Medulla oblongata (tissue), 1 donor: ENCODE measurements at regions not wholly inside any gene's neighbourhood (a gene's known extent, or its start where the extent isn't known, plus 50 kb on each side); places are given as distances from the start of the nearest gene placed in this dataset.

ENCODE experiments used
- DNase-seq: peaks from one replicate; pipeline ENCODE4 v3.0.0-alpha.2; 2015; ENCODE audit errors: extremely low spot score

DNA sequence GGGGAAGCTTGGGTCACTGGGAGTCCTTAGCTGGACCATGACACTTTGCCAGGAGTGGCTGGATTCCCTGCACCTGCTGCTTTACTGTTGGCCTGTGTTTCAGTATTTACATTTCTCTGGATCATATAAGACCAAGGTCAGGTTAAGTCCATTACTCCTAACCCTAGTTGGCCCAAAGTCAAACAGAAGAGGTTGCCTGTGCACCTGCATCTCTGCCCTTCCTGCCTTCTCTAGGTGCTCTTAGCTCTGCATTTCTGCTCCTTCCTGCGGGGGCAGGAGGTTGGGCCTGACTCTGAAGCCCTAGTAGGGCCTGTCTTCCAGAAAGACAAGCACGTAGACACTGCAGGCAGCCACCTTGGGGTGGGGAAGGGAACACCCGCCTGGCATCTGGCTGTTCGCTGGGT lies 124.3 kb downstream of the RPLP1 start:
- DNase-seq: no peak

DNA sequence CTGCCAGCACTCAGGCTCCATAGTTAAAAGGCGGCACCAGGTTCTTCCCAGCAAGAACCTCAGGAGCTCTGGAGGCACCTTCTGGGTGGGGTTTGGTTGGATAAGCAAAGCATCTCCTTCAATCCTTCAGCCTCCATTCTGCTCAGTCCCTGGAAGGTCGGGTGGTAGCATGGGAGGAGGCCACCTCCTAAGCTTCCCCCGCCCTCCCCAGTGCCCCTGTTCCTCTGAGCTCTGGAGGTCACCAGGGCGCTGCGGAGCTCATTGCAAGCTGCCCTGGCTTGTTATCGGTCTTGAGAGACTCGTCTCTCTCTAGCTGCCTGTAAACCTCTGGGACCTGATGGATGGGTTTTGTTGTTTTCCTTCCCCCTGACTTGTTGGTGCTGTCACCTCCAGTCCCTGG lies 124.8 kb downstream of the RPLP1 start:
- DNase-seq: no peak

DNA sequence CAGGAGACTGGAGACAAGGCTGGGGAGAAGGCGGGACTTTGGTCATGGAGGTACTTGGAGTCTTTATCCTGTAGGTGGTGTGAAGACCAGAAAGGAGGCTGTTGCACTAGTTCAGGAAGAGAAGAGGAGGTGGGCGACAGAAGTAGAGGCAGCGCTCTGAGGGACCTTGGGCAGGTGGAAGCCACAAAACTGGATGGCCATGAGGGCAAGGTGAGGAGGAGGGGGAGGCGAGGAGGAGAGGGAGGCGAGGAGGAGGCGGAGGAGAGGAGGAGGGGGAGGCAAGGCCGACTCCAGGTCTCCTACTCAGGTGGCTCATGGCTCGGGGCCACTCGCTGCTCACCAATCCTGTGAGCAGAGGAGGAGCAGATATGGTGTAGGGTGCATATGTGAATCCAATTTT lies 125.6 kb downstream of the RPLP1 start:
- DNase-seq: no peak

DNA sequence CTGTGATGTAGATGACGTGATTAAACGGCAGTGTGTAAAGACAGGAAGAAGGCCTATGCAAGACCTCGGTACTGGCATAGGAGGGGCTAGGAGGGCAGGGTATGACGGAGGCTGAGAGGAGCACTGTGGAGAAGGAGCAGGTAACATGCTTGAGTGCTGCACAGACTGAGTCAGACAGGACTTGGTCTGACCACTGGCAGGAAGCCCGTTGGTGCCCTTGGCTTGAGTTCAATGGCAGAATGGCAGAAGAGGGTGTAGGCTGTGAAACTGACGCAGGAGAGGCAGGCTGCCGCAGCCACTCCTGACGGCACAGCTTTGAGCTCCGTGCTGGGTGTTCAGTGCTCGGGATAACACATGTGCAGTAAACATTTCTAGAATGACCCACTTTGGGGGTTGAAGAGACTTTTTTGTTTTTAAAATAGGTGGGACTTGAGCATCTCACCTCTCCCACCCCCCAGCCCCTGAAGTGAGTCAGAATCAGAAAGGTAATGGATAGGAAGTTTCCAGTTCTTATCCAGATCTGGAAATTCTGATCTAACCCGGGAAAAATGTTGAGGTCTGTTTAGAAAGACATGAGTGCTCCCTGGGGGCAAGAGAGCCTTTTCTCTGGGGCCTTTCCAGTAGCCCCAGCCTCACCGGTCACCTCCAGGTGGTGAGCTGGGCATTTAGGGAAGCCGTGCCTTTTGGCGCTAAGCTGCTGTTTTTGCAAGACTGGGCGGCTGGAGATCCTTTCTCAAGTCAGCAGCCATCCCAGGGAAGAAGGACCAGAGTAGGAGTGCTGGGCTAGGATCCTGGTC lies 126.4 kb downstream of the RPLP1 start:
- DNase-seq: no peak

DNA sequence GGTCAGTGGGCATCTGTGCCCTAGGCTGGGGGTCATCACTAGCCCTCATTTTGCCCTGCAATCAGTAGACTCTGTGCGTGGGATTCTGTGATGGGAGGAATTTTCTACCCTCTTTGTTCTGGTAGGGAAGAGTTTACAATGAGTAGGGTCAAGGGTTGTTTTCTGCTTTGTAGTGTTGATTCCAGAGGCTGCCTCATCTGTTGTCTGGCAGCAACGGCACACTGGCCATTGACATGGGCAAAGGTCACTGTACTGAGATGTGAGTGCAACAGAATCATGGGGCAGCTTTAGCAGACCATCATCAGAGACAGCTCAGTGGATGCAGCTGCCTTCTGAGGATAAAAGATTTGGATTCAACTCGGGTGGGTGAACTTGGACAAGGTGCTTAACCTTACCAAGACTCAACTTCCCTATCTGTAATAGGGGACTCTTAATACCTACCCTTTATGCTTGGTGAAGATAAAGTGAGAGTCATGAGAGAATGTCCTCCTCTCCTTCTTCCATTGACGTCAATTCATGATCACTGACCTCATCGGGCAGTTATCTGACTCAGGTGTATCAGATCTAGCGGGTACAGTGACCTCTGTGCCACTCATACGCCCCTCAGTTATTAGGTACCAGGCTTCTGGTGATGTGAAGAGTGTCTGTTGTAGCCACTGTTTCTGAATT lies 127.5 kb downstream of the RPLP1 start:
- DNase-seq: no peak

- peak; percentile 22 for DNase-seq
These were observed 131.0 kb downstream of the RPLP1 start for GRCh38 chr15:69583626-69584025.

DNA sequence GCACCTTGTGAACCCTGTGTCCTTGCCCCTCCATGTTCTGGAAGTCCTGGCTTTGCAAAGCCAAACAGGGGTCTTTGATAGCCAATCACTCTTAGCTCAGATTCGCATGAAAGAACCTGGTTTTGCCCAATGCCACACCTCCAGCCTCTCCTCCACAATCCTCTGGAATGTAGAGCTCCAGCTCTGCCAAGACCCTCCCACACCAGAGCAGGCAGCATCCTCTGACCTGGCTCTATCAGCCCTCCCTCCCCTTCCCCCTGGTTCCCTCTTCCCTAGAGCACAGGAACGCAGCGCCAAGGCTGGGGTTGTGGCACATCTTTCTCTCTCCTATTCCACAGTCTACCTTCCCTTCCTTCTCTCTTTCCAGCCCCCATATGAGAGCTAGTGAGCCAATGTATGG lies 133.3 kb downstream of the RPLP1 start:
- DNase-seq: no peak

DNA sequence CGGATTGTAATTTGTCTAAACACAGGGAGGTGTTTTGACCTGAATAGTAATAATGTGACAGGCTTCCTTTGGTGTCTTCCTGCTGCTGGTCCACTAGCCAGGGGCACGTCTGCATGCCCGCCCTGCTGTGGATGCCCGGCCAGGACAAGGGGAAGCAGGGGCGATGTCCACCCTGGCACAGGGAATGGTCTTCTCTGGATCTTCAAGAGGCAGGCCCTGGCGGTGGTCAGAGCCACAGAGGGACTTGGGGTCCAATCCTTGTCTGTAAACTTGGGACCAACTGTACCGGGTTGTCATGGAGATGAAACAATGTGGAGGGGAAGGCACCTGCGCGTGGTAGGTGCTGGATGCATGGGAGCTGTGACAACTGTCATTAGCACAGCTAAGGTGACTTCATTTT lies 134.1 kb downstream of the RPLP1 start:
- no peak for DNase-seq

GRCh38 chr15:69587723-69588426 lies 135.3 kb downstream of the RPLP1 start:
- DNase-seq: no peak

- no peak for DNase-seq
These were observed 137.6 kb downstream of the RPLP1 start for GRCh38 chr15:69590201-69590710.

DNA sequence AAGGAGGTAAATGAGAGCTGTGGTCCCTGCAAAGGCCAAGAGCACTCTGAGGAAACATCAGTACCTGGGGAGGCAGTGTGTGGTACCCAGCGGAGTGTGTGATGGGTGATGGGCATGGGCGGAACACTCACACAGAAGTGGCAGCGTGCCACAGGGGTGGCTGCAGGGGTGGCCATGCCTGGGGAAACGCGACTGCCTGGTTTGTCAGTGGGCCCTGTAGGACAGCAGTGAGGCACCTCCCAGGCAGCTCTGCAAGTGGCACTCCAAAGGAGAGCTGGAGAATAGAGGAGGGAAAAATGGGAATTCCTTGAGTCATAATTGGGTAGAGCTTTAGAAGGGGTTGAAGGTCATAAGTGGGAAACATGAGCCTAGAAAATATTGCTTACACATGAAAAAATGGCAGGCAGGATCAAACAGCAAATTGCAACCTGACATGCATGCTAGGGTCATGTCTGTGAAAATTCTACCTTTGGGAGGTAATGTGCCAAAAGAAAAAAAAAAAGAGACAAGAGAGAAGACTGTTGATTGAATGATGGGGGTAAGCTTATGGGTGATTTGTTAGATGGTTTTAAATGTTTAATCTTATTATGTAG lies 138.4 kb downstream of the RPLP1 start:
- no peak for DNase-seq

- no peak for DNase-seq
These were observed 139.4 kb downstream of the RPLP1 start for GRCh38 chr15:69591905-69592508.

DNA sequence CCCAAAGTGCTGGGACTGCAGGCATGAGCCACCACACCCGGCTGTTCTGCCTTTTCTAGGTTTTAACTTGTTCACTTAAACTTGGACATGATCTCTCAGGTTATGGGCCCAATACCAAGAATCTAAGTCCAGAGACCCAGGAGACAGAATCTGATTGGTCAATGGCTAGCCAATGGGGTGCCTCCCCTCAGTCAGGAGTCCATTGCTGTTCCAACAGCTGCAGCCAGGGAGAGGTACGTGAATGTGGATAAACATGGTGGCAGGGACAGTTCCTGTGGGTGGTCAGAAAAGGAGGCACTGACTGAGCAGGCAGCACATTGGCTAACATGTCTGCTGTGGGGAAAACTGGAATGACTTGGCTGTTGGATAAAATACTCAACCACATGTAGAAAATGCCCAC lies 140.3 kb downstream of the RPLP1 start:
- no peak for DNase-seq

DNA sequence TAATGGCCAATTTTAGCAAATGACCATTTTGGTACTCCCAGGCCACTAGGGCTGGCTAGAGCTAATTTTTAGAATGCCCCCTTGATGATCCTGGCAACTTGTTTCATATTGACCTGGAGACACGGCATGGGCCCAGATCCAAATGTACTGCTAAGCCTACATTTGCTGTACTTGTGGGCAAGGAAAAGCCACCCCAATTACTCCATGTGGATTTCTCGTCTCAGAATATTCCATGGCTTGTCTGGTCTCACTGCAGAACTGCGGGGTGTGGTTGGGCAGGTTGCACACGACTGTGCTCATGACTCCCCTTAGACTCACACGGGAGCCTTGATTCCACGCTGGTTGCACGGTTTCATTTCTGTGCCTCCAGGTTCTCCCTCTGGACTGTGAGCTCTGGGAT lies 140.9 kb downstream of the RPLP1 start:
- no peak for DNase-seq

GRCh38 chr15:69593981-69594966 lies 141.7 kb downstream of the RPLP1 start:
- peak; percentile 38 for DNase-seq

- DNase-seq: peak; percentile 54
These were observed 142.6 kb downstream of the RPLP1 start for GRCh38 chr15:69595009-69595791.

GRCh38 chr15:69597061-69597592 lies 144.5 kb downstream of the RPLP1 start:
- DNase-seq: no peak

DNA sequence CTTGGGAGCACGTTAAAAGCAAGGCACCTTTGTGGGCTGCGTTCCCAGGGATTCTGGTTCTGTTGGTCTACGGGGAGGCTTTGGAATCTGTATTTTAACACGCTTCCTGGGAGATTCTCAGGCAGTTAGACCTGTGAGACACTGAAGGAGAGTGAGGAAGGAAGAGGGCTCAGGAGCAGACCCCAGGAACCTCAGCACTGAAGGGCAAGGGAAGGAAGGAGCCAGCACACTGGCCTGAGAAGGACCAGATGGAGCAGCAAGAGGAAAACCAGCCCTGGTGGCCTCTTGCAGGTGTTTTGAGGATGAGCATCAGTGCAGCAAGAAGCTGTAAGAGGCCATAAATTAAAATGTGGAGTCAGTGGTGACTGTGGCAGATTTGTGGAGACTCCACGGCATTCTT lies 146.7 kb downstream of the RPLP1 start:
- no peak for DNase-seq

DNA sequence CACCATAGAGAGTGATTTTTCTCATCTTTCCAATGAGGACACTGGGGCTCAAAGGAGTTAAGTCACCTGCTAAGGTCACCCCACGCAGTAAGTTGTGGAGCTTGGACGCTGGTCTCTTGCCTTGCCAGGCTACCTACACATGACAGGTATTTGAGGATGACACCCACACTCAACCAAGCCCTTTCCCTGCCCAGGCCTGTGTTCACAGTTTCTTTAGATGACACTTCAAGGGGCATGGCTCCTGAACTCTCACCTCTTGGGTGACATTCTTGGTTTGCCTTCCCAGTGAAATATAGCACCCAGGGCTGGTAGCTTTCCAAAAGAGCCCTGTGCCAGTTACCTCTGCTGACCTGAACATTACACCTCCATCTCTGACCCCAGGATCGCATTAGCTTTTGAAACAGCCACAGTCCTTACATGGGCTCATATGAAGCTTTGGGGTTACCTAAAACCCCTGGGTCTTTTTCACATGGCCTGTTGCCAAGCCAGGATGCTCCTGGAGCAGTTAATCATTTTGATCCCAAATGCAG lies 148.0 kb downstream of the RPLP1 start:
- DNase-seq: no peak
